ENCODE measurements at regions not wholly inside any gene's neighbourhood (a gene's known extent, or its start where the extent isn't known, plus 50 kb on each side); places are given as distances from the start of the nearest gene placed in this dataset.

- TF ChIP-seq MAX (IDR thresholded peaks at IDR 0.05; ENCODE audit: low read depth): no peak
- TF ChIP-seq EZH2phosphoT487 (IDR thresholded peaks at IDR 0.05; ENCODE audit: borderline replicate concordance, low read depth): no peak
- no peak for TF ChIP-seq SIN3A (IDR thresholded peaks at IDR 0.05; ENCODE audit: borderline replicate concordance, low read depth, low read length)
- TF ChIP-seq SMC3 (IDR thresholded peaks at IDR 0.05; ENCODE audit: low read depth, low read length): no peak
- TF ChIP-seq MXI1 (IDR thresholded peaks at IDR 0.05; ENCODE audit: low read depth, low read length): no peak
- no peak for TF ChIP-seq FOXM1 (IDR thresholded peaks at IDR 0.05; ENCODE audit: low read depth)
- no peak for TF ChIP-seq CTCF (IDR thresholded peaks at IDR 0.05)
- TF ChIP-seq REST (IDR thresholded peaks at IDR 0.05; ENCODE audit: low read depth, low read length): no peak
- TF ChIP-seq ELF1 (IDR thresholded peaks at IDR 0.05): no peak
- TF ChIP-seq, protein P1, sequence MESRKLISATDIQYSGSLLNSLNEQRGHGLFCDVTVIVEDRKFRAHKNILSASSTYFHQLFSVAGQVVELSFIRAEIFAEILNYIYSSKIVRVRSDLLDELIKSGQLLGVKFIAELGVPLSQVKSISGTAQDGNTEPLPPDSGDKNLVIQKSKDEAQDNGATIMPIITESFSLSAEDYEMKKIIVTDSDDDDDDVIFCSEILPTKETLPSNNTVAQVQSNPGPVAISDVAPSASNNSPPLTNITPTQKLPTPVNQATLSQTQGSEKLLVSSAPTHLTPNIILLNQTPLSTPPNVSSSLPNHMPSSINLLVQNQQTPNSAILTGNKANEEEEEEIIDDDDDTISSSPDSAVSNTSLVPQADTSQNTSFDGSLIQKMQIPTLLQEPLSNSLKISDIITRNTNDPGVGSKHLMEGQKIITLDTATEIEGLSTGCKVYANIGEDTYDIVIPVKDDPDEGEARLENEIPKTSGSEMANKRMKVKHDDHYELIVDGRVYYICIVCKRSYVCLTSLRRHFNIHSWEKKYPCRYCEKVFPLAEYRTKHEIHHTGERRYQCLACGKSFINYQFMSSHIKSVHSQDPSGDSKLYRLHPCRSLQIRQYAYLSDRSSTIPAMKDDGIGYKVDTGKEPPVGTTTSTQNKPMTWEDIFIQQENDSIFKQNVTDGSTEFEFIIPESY (IDR thresholded peaks at IDR 0.05; ENCODE audit: borderline replicate concordance, low read depth): no peak
- TF ChIP-seq, protein P2, sequence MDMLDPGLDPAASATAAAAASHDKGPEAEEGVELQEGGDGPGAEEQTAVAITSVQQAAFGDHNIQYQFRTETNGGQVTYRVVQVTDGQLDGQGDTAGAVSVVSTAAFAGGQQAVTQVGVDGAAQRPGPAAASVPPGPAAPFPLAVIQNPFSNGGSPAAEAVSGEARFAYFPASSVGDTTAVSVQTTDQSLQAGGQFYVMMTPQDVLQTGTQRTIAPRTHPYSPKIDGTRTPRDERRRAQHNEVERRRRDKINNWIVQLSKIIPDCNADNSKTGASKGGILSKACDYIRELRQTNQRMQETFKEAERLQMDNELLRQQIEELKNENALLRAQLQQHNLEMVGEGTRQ (IDR thresholded peaks at IDR 0.05; ENCODE audit: borderline replicate concordance, low read depth, low read length): no peak
- TF ChIP-seq NFIC (IDR thresholded peaks at IDR 0.05; ENCODE audit: borderline replicate concordance): no peak
- no peak for TF ChIP-seq CHD2 (IDR thresholded peaks at IDR 0.05; ENCODE audit: low read length, partially characterized antibody)
- TF ChIP-seq FOXJ3 (CRISPR knock-in tag; IDR thresholded peaks at IDR 0.05): no peak
- no peak for TF ChIP-seq MEF2A (IDR thresholded peaks at IDR 0.05; ENCODE audit: borderline replicate concordance, low read depth)
- TF ChIP-seq TEAD4 (IDR thresholded peaks at IDR 0.05; ENCODE audit: borderline replicate concordance, insufficient read depth): no peak
- TF ChIP-seq RXRA (IDR thresholded peaks at IDR 0.05; ENCODE audit: borderline replicate concordance, low read depth): no peak
- no peak for TF ChIP-seq RCOR1 (IDR thresholded peaks at IDR 0.05; ENCODE audit: low read length)
- TF ChIP-seq YY1 (IDR thresholded peaks at IDR 0.05; ENCODE audit: low read depth): no peak
- TF ChIP-seq, protein P3, sequence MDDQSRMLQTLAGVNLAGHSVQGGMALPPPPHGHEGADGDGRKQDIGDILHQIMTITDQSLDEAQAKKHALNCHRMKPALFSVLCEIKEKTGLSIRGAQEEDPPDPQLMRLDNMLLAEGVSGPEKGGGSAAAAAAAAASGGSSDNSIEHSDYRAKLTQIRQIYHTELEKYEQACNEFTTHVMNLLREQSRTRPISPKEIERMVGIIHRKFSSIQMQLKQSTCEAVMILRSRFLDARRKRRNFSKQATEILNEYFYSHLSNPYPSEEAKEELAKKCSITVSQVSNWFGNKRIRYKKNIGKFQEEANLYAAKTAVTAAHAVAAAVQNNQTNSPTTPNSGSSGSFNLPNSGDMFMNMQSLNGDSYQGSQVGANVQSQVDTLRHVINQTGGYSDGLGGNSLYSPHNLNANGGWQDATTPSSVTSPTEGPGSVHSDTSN (IDR thresholded peaks at IDR 0.05): no peak
- no peaks in the 10 kb centered on the region for H3F3A ChIP-seq (replicated peaks; ENCODE audit: insufficient read depth)
- POLR2A ChIA-PET: no interaction called here
- no peaks in the 10 kb centered on the region for H3K79me2 ChIP-seq (ENCODE audit: insufficient read depth)
- CTCF ChIA-PET: no interaction called here
- peaks cover 9% of the 10 kb centered on the region; the same call in 1 of the 2 replicates for H3K27me3 ChIP-seq (ENCODE audit: insufficient read depth)
- no peak overlapping the region for H3K9ac ChIP-seq
- no peak overlapping the region for H2AFZ ChIP-seq (ENCODE audit: low read depth)
- DNase-seq: no peak
- no peaks in the 10 kb centered on the region for H4K20me1 ChIP-seq (ENCODE audit: insufficient read depth)
- no peak overlapping the region for H3K4me2 ChIP-seq
- H3K27ac ChIP-seq (ENCODE audit: low read depth in 2 of 2, low read length in 1 of 2): no peak overlapping the region
- no peaks in the 10 kb centered on the region for H3K9me3 ChIP-seq
- H3K4me3 ChIP-seq (ENCODE audit: low read depth in 2 of 2, low read length in 1 of 2): no peak overlapping the region
- H3K36me3 ChIP-seq (replicated peaks in 1 of 2; ENCODE audit: control insufficient read depth in 1 of 2, insufficient read depth in 2 of 2, low read length in 1 of 2): no peaks in the 10 kb centered on the region
- no peaks in the 10 kb centered on the region; a peak in 1 of 4 replicates for H3K4me1 ChIP-seq (ENCODE audit: control insufficient read depth in 1 of 2, insufficient read depth in 2 of 2, low read depth in 1 of 2, low read length in 1 of 2)
- no peaks in the 10 kb centered on the region for H3K9me2 ChIP-seq
- WGBS (ENCODE audit: low lambda C conversion rate): 38% methylated on average over 4 of the region's 4 CpGs
Measured at GRCh38 chr14:76677534-76678145, 83.6 kb upstream of the VASH1 start.
